NCI-H2171 treated with DMSO at 0.1 percent for 48 hours (cell line): ENCODE measurements at regions not wholly inside any gene's neighbourhood (a gene's known extent, or its start where the extent isn't known, plus 50 kb on each side); places are given as distances from the start of the nearest gene placed in this dataset.
"Not testable (repeated sequence)": the region's sequence is repeated elsewhere in the genome, so short reads cannot be mapped to it uniquely, and the experiment has no call there.

Experiments used
- DNase-seq: peaks from one replicate; lab custom pipeline; 2025; lab: John Stamatoyannopoulos, UW

DNA sequence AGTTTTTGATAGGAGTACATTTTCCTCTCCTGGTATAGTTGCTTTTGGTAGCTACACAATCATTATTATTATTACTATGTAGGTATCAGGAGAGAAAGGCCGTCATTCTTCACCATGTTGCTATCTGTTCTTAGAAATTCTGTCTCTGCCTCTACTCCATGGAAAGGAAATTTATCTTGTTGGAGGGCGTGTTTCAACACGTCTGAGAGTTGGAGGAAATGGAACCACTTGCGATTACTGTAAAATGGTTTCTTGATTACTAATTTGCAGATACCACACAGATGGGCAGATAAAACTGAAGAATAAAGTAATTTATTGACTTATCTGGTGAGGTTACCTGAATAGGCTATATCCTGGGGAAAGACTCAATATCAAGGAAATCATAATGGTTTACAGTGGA, 488.4 kb downstream of the NR2F2 start:
- no peak for DNase-seq

DNA sequence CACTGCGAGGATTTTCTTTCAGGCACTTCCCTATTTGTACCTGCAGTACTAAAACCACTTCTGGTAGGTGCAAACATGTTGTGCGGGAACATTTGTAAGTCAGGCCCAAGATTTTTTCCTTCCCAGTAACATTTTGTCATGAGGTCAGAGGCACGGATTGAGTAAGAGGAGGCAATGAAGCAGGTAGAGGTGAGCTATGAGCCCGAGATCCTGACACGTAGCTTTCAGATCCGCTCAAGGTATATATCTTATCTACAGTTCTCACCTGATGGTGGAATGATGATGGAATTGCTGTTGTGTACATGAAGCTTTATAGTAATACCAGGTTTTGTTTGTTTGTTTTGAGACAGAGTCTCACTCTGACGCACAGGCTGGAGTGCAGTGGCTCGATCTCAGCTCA, 497.5 kb downstream of the NR2F2 start:
- DNase-seq = no peak

DNA sequence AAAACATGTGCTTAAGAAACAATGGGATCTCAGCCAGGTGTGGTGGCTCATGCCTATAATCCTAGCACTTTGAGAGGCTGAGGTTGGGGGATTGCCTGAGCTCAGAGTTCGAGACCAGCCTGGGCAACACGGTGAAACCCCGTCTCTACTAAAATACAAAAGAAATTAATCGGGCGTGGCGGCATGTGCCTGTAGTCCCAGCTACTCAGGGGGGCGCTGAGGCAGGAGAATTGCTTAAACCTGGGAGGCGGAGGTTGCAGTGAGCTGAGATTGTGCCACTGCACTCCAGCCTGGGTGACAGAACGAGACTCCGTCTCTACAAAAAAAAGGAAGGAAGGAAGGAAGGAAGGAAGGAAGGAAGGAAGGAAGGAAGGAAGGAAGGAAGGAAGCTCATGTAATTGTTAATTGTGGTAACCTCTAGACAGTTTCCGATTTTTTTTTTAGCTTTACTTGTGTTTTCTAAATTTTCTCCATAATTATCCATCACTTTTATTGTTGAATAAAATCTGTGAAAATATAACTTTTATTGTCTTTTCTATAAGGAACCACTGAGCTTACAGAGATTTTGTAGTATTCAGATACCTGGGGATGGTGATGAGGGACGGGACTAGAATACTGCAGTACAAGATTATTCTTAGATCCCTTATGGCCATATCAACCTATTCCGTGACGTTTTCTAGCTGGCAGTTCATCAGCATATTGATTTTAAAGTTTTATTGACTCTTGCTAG, 506.9 kb downstream of the NR2F2 start:
- DNase-seq = no peak

DNA sequence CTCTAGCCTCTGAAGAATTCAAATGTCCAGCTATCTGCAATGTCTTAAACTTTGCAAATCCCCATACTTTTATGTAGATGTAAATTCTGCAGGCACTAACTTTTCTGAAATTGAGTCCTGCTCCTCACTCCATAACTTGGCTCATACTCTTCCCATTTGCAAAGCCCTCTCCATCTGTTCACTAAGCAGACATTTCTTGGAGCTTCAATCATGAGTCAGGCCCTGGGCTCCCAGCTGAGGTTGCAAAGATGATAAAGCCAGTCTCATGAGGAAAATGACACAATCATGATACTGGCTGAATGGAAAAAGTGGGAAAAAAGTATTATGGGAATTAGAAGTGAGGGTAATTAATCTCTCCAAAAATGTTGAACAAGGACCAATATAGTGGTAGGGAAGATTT, 507.6 kb downstream of the NR2F2 start:
- no peak for DNase-seq

DNA sequence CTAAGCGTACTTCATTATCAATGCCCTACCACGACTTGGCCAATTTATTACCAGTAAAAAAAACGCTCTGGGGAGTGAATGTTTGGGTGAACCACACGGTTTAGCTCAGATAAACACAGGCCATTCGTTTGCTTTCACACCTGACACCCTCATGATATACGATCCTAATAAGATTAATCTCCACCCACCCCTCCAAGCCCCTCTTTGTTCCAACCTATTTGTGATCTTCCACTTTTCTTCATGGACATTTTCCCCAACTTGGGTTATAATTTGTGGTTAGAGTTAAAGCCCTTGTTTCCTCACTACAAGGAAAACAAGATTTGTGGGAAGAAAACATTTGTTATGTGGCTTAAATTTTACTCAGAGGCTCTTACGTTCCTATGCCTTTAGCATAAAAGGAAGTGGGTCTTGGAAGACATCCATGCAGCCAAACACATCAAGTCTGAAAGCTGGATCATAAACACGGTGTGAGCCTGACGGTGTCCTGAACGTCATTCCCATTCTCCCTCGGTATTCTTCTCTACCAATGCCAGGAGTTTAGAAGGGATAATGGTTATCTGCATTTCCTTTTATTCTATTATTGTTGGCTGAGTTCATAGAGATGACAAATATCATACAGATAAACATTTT, 518.9 kb downstream of the NR2F2 start:
- no peak for DNase-seq

DNA sequence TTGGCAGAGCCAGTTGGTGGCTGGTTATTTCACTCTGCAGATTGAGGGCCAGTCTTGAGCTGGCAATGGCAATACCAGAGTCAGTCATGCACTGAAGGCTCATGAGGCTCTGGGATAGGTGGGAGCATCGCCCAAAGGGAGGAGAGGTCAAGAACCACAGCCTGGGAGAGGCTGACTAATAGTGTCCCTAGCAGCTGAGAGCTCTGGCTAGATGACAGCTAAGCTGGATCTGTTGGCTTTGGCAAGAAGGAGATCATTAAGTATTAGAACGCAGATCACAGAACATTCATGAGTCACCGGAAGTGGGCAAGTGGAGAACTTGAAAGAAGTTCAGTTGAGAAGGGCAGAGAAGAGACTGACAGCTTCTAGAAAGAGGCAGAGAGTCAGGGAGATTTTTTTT, 521.1 kb downstream of the NR2F2 start:
- DNase-seq = no peak

DNA sequence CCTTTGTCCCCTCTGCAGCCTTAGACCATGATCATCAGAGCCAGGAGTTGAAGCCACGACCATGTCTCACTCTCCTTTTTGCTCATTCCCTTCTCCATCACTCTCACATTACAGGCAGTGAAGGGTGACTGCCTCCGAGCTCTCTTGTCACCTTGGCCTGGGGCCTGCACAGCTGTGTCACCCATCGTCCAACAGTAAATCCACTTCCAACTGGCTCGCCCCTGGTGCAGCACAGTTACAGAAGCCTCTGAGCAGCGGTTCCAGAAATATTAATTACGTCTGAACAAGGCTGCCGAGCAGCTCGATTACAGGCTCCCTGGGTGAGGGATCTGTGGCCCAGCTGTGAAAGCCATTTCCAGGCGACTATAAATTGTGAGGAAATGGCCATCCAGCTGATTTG, 528.2 kb downstream of the NR2F2 start:
- no peak for DNase-seq

DNA sequence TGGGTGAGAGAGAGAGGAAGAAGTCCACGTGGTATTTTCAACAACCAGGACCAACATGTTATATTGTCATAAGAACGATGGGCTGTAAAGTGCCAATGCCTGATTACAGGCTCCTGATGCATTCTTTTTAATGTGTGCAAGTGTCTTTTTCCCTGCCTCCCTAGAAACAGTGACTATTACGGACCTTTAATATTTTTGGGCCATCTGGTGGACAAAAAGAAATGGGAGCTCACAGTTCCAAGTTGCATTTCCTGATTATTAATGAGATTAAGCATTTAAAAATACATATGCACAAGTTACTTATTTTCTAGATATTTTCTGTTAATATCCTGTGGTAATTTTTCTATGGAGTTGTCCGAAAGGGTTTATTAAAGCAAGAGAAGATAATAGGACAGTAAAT, 530.2 kb downstream of the NR2F2 start:
- no peak for DNase-seq

DNA sequence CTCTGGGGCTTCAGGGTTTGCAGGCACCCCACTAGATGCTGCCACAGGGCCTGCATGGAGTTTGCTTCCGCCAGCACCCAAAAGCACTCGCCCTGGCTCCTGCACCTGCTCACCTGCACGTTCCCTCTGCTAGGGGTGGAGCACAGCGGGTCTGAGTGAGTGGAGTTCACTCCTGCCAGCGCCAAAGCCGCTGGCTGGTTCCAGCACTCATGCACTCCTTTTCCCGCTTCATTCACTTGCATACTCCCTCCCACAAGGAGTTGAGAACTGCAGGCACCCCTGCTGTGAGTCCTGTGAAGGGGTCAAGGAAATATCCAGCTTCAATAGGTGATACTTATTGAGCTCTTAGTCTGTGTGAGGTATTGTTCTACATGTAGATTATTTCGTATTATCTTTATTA, 537.5 kb downstream of the NR2F2 start:
- DNase-seq = no peak

DNA sequence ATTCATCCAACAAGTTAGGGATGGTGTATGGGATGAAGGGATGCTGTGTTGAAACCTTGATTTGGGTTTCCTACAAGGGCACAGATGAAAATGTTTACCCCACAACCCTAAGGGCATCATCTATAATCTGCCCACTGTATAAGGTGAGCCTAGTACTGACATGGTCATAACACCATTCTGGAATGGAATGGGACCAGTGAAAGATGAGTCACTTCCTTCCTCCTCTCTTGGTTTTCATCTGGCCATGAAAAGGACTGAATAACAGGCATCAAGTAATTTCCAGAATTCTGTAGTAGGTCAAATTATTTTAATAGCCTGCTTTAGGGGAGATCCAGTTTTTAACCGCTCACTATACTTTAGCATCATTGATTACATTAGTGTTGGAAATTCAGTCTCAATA, 538.6 kb downstream of the NR2F2 start:
- no peak for DNase-seq

DNA sequence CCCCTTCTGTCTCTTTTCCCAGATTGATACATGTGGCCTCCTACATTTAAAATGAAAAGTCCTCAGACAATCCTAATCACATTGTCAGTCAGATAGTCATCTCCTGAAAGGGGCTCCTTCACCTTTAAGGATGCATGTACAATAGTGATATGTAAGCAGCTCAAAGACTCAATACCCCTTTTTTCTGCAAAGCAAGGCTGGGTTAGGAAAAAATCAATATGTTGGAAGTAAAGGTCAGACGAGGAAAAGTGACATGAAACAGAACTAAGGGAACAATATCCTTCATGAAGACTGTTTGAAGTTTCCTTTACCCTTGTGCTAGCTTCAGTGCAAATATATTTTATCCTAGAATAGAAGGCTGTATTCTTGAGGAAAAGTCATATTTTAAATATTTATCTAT, 539.3 kb downstream of the NR2F2 start:
- no peak for DNase-seq

DNA sequence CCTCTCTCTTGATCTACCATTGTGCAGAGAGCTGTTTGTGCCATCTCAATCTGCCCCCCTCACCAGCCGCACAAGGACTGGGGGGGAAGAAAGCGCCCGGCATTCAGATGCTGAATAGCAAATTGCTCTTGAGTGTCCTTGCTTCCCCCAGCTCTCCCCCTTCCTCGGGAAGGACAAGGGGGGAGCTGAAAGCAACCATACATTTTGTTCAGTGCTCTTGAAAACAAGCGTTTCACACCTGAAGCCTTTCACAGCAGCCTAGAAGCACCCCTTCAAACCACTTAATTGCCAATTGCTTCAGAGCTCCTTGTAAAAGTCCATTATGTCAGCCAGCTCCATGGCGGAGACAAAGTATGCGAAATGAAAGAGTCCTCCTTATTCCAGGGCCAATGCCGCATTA, 540.1 kb downstream of the NR2F2 start:
- no peak for DNase-seq

DNA sequence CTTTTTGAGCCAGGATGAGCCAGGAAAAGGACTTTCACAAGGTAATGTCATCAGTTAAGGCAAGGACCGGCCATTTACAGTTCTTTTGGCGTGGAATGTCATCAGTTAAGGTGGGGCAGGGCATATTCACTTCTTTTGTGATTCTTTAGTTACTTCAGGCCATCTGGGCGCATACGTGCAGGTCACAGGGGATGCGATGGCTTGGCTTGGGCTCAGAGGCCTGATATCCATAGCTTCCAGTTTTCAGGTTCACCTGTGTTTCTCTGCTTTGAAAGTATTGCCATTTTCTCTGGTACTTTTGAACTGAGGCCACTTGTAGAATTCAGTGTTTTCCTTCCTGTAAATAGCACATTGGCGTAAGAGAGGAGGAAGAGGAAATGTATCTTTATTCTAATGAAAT, 546.9 kb downstream of the NR2F2 start:
- not testable (repeated sequence) for DNase-seq

DNA sequence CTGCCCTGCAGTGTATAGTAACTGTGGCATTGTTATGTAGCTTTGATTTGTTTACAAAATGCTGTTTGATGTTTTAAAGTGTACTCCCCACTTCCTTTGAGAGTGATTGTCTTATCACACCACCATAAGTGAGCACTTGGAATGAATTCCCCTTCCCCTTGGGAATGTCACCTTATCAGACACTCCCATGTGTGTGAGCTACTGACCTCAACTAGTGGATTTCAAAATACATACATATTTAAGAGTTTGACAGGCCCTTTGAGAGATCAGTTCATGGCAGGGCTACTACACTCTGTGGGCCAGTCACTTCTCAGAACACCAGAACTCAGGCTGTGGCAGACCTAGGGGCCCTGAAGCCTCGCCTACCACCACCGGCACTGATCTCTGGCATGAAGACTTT, 547.6 kb downstream of the NR2F2 start:
- no peak for DNase-seq

DNA sequence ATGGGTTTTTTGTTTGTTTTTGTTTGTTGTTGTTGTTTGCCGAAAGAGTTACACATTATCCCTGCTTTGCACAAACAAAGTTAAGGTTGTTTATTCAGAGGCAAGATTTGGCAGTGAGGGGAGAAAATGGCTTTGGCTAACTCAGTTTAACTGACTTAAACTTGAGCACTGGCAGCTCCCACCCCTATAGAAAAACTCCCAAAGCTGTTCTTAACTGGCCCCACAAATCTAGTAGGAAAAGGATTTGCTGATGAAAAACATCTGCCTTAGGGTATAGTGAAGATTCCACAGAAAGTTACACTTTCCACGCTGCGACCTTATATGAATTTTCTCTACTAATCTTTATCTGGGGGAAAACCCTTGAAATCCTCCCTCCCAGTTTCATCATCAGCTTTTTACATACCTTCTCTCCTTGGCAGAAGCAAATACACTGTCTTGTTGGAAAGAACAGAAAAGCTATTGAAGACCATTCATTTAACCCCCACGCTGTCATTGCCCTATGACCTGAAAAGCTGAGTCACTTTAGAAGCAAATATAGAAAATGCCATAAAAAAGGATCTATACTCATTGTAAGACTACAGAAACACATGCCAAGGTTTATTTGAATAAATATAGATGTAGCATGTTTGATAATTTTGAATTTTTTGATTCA, 551.7 kb downstream of the NR2F2 start:
- DNase-seq = no peak

DNA sequence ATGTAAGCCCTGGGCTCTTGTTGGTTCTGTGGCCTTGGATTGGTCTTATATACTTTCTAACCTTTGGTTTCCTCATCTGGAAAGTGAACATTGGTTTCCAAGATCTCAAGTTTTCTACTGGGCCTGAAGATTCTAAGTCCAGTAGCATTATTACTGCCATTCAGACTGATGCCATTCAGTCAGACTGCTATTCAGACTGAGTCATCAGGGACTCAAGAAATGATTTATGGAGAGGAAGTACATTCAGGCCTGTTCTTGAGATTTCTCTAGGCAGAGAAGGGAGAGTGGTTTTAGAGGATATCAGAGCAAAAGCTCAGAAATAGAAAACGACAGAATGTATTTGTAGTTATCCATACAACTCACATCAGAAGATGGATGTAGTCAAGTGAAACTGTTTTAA, 557.2 kb downstream of the NR2F2 start:
- DNase-seq = no peak

DNA sequence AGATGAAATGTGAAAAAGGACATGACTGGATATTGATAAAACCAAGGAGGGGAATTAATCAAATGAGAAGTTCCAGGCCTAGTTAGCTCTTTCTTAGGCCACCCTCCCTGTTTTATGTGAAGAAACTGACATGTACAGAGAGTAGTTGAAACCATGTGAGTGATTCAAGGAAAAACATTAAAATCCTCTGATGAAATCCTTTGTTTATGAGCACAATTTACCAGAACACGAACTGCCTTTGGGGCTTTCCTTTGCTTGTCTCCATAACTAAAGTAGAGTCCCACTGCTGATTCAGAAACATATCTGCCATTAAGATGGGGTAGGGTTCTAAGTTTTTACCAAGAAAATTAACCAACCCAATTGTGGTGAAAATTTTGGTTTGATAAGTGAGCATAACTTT, 558.3 kb downstream of the NR2F2 start:
- DNase-seq = no peak

DNA sequence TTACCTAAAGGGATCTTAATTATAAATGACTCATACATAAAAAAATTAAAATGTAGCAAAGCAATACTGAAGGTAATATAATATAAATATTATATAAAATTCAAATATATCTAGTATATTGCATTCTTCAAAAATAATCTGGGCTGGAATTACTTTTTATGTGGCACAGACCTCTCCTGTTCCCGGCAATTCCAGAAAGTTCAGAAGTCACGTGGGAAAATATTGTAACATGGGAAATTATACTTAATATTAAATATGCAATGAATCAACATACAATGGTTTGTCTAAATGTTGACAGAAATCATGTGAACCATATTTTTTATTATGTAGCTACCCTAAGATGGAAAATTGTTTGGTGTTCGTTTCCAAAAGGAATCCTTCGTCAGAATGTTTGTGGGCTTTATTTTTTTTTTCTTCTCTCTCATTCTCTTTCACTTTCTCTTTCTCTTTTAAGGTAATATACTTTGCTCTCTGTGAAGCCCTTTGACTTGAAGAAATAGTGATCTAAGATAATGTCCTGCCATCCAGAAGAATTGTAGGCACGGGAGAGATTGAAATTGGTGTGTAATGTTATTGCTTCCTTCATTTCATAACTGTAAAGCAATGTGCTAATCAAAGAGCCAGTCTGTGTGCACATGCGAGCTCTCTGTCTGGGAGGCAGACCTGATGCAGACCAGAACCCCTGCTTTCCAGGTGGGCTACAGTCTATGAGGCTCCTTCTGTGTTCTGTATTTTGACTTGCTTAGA, 559.4 kb downstream of the NR2F2 start:
- no peak for DNase-seq

DNA sequence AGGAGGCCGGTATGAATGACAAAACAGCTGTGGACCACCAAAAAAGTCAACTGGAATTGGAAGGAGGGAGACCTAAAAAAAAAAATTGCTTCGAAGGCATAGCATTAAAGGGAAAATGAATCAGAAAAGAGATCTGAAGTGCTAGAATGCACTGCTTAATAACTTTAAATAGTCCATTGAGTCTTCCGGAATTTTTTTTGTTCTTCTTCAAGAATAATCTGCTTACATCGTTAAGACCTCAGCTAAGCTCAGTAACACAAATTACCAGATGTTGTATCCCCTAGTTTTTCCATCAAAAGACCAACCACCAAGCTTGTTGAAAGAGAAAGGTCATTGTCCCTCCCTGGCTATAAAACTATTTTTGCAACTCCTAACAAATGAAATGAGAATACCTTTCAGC, 560.5 kb downstream of the NR2F2 start:
- no peak for DNase-seq

DNA sequence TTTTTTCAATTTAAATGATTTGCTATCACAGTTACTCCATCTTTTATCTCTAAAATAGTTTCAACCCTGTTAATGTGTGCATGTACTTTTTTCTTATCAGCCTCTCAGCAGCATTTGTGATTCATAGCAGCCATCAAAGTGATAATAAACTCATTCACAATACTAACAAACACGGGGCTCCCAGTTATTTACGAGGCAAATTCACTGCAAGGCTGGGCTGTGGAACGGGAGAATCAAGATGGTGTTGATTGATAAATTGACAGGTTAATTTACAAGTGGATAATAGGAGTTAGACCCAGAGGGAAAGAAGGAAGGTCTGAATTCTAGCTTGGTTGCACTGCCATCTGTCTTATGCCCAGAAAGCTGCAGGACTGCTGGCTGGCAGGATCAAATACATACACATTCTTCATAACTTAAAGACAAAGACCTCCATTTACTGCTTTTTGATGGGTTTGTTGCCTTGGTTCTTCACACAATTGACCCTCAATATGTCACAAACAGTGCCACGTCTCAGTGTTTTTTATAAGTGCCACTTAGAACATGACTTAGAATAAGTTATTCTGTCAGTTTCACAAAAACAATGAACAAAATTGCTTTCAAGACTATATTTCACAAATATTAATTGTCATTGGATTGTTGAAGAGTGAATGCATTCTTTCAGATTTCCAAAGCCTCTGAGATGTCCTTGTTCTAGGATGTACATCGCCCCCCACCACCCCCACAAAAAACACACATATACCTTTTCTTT, 562.8 kb downstream of the NR2F2 start:
- DNase-seq = peak; percentile 5

DNA sequence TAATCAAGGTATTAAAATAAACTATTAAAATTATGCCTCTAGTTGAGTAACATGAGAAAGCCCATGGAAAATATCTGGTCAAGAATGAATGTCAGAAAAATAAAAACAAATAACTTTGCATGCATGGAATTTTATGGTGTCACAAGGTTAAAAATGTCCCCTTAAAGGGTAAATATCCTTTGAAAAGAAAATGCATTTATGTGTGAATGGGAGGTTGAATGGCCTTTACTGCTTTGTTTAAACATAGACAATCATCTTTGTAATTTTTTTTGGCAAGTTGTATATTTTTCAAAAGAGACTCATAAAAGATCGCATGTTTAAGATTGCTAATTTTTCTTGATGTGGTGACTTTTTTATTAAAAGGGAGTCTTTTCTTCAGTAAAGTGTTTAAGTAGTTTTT, 564.2 kb downstream of the NR2F2 start:
- no peak for DNase-seq

DNA sequence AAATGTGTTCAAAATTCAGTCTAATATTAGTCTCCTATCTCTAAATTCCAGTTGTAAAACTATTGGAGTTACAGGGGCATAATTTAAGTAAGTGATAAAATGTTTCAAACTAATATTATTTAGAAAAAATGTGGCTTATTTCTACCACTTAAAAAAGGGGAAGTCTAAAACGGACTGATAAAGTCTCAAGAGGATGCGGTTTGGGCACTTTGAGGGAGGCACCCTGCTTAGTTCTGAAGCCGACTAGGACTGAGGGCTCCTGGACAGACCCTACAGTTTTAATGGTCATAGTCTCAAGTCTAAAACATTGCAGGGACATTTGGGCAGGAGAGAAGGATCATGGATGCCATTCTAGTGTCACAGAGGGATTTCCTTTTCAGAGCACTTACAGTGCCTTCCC, 566.3 kb downstream of the NR2F2 start:
- DNase-seq = no peak
